Muscle of leg (tissue), 3 donors: ENCODE measurements at regions not wholly inside any gene's neighbourhood (a gene's known extent, or its start where the extent isn't known, plus 50 kb on each side); places are given as distances from the start of the nearest gene placed in this dataset.
"Not testable (repeated sequence)": the region's sequence is repeated elsewhere in the genome, so short reads cannot be mapped to it uniquely, and the experiment has no call there.

Experiments
- DNase-seq: peaks from one replicate; pipeline ENCODE4 v3.0.0; 2013
- H3K27ac ChIP-seq: one replicate; pipeline ENCODE4 v1.5.1; 2013; ENCODE audit warnings: mild to moderate bottlenecking, low read length, control low read depth
- H3K27me3 ChIP-seq: one replicate; pipeline ENCODE4 v1.6.1; 2013; ENCODE audit warnings: low read length; ENCODE audit not compliant: control insufficient read depth, insufficient read depth
- H3K36me3 ChIP-seq: one replicate; pipeline ENCODE4 v1.6.1; 2013; ENCODE audit warnings: low read length; ENCODE audit not compliant: control insufficient read depth, insufficient read depth
- H3K4me1 ChIP-seq: one replicate; pipeline ENCODE4 v1.6.1; 2013; ENCODE audit warnings: low read length; ENCODE audit not compliant: control insufficient read depth, insufficient read depth
- H3K4me3 ChIP-seq: one replicate; pipeline ENCODE4 v1.5.1; 2013; ENCODE audit warnings: low read length, control low read depth
- H3K9me3 ChIP-seq: replicated peaks from 2 replicates; pipeline ENCODE4 v1.6.1; 2013; ENCODE audit warnings: low read depth, low read length; ENCODE audit not compliant: control insufficient read depth
- WGBS: methylation state at CpG from one replicate; pipeline ENCODE4 v1.1.5; 2013; ENCODE audit warnings: missing lambda C conversion rate; ENCODE audit not compliant: insufficient coverage; 5-methylcytosine and 5-hydroxymethylcytosine counted together

GRCh38 chr13:18280904-18281828 is 900.5 kb downstream of the TUBA3C start:
- no CpG with 5 or more reads among the region's 11 CpGs for WGBS
- H3K4me3 ChIP-seq, H3K36me3 ChIP-seq, H3K9me3 ChIP-seq, H3K27ac ChIP-seq, DNase-seq, H3K27me3 ChIP-seq, H3K4me1 ChIP-seq: not testable (repeated sequence)

DNA sequence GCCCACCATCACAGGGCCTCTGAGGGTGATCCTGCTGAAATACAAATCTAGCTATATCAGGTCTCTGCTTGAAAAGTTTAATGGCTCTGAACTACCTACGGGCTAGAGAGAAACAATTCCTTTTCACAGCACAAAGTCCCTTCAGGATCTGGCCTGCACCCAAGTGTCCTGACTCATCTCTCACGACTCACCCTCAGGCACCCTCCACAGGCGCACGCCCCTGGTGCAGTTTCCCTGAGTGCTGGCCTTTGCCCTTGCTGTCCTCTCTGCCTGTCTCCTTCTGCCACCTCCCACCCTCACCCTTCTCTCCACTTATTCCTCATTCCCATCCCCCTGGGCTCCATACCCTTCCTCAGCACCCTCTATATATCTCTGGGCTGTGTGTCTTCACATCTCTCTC is 901.7 kb downstream of the TUBA3C start:
- H3K27me3 ChIP-seq, H3K4me3 ChIP-seq, H3K4me1 ChIP-seq, H3K27ac ChIP-seq, H3K36me3 ChIP-seq, H3K9me3 ChIP-seq, DNase-seq: not testable (repeated sequence)
- 83% methylated on average over 4 of the region's 4 CpGs for WGBS

- H3K36me3 ChIP-seq, H3K9me3 ChIP-seq, H3K27me3 ChIP-seq, H3K4me1 ChIP-seq, DNase-seq, H3K27ac ChIP-seq, H3K4me3 ChIP-seq: not testable (repeated sequence)
- no CpG with 5 or more reads among the region's 12 CpGs for WGBS
Observed at GRCh38 chr13:18277372-18277771, 904.3 kb downstream of the TUBA3C start.

DNA sequence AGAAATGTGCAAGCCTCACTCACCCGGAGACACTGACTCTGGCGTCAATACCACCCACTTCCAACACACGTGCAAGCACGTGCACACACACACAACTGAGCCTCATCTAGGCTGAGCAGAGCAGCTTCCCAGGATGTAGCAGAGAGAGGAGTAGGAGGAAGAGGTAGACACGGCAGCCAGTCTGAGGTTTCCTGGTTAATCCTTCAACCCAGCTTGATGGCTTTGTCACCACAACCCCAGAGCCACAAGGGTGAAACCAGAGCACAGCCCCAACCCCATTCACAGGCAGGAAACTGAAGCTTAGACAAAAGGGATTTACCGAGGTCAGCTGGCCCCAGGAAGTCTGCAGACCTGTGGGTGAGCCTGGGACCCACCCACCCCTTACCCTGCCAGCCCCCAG is 905.3 kb downstream of the TUBA3C start:
- DNase-seq, H3K9me3 ChIP-seq, H3K27me3 ChIP-seq, H3K4me1 ChIP-seq, H3K4me3 ChIP-seq, H3K36me3 ChIP-seq, H3K27ac ChIP-seq: not testable (repeated sequence)
- no CpG with 5 or more reads among the region's 6 CpGs for WGBS

DNA sequence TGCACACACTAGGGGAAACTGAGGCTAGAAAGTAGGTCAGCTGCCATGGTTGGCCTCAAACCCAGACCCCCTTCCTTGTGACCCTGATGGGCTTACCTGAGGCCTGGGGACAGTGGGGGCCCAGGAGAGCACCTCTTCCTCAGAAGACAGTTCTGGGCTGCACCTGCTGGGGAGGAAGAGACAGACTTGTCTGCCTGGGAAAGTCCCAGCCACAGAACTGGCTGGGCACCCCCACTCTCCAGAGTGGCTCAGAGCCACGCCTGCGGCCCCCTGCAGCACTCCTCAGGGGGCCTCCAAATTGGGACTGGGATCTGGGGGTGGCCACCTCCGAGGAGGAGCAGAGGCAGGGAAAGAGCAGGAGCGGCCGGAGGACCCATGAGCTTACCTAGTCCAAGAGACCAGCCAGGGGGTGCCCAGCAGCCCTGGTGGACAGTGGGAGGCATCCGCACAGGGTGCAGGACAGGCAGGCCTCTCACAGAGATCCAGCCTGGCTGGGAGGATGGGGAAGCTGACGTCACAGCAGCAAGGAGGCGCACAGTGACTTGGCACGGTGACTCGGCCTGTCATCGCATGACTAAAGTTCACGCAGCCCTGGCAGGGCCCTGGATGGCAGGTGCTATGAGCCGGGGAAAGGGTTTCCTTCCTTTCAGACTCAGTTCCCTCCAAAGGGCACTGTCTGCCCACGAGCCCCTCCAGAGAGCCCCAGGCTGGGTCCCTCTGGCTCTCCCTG is 907.7 kb downstream of the TUBA3C start:
- H3K27me3 ChIP-seq, H3K36me3 ChIP-seq: not testable (repeated sequence)

GRCh38 chr13:18258801-18259419 is 922.7 kb downstream of the TUBA3C start:
- not testable (repeated sequence) for DNase-seq, H3K4me1 ChIP-seq
- 82% methylated on average over 15 of the region's 25 CpGs for WGBS

More for the DNA sequence above, 907.7 kb downstream of the TUBA3C start:
- DNase-seq, H3K27ac ChIP-seq, H3K4me3 ChIP-seq, H3K4me1 ChIP-seq, H3K9me3 ChIP-seq: not testable (repeated sequence)
- 73% methylated on average over 6 of the region's 14 CpGs for WGBS

GRCh38 chr13:18257686-18258085 is 923.9 kb downstream of the TUBA3C start:
- H3K4me1 ChIP-seq, H3K27ac ChIP-seq, H3K4me3 ChIP-seq, H3K27me3 ChIP-seq, H3K9me3 ChIP-seq, H3K36me3 ChIP-seq, DNase-seq: not testable (repeated sequence)
- WGBS: 74% methylated on average over 8 of the region's 9 CpGs

More at GRCh38 chr13:18258801-18259419, 922.7 kb downstream of the TUBA3C start:
- H3K9me3 ChIP-seq, H3K27me3 ChIP-seq, H3K27ac ChIP-seq, H3K4me3 ChIP-seq, H3K36me3 ChIP-seq: not testable (repeated sequence)

DNA sequence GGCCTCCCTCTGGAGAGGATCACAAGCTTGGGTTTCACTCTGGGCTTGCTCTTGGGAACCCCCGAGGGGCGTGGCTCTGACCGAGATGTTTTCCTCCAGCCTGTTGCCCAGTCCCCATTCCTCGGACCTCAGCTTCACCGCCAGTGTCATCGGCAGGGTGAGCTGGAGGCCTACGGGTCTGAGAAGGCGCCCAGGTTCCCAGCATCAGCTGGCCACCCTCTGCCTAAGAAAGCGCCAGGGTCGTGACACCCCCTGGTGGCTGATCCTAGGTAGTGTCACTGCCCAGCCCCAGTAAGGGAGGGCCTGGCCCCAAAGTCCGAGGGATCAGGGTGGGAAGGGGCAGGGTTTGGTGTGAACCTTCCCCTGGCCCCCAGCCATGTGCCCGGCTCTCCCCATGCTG is 928.8 kb downstream of the TUBA3C start:
- not testable (repeated sequence) for H3K4me1 ChIP-seq, H3K36me3 ChIP-seq, H3K27me3 ChIP-seq, DNase-seq, H3K27ac ChIP-seq, H3K4me3 ChIP-seq, H3K9me3 ChIP-seq
- 63% methylated on average over 5 of the region's 12 CpGs for WGBS

DNA sequence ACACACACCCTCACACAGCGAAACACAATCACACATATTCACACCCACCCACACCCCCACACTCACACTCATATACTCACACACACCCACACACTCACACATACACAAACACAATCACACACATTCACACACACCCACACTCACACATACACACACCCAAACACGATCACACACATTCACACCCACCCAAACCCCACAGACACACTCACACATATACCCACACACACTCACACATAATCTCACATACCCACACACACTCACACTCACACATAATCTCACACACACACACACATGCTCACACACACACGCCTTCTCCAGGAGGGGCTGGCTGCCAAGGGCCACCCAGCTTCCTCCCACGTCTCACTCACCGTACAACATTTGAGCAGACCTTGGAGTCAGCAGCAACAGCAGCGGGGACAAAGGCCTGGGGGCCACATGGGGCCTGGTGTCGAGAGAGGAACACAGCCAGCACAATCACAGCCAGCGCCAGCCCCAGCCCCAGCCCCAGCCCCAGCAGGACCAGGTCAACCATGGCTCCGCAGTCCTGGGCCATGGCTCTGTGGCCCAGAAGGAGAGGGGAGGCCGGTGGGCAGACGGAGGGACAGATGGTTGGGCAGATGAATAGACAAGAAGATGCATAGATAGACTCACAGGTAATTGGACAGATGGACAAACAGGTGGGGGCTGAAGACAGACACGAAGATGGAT is 932.9 kb downstream of the TUBA3C start:
- not testable (repeated sequence) for H3K27ac ChIP-seq, H3K36me3 ChIP-seq, H3K4me3 ChIP-seq, H3K27me3 ChIP-seq, H3K4me1 ChIP-seq, H3K9me3 ChIP-seq
- WGBS: 87% methylated on average over 11 of the region's 12 CpGs
- peak; percentile 0 for DNase-seq

- not testable (repeated sequence) for DNase-seq, H3K27me3 ChIP-seq, H3K4me1 ChIP-seq, H3K27ac ChIP-seq, H3K36me3 ChIP-seq, H3K4me3 ChIP-seq, H3K9me3 ChIP-seq
- WGBS: no CpG with 5 or more reads among the region's 3 CpGs
Observed at GRCh38 chr13:18240086-18240485, 941.5 kb downstream of the TUBA3C start.
